NCI-H2227 treated with DMSO at 0.1 percent for 48 hours (cell line): ENCODE measurements at regions not wholly inside any gene's neighbourhood (a gene's known extent, or its start where the extent isn't known, plus 50 kb on each side); places are given as distances from the start of the nearest gene placed in this dataset.
"Not testable (repeated sequence)": the region's sequence is repeated elsewhere in the genome, so short reads cannot be mapped to it uniquely, and the experiment has no call there.

ENCODE experiments used
- DNase-seq: peaks from one replicate; lab custom pipeline; 2025; lab: John Stamatoyannopoulos, UW

GRCh38 chr11:130674686-130675308 is 226.4 kb downstream of the ADAMTS15 start:
- DNase-seq: no peak

GRCh38 chr11:130675371-130675821 is 227.0 kb downstream of the ADAMTS15 start:
- no peak for DNase-seq

GRCh38 chr11:130675917-130676316 is 227.5 kb downstream of the ADAMTS15 start:
- DNase-seq: no peak

- no peak for DNase-seq
Observed at GRCh38 chr11:130677486-130678153, 229.2 kb downstream of the ADAMTS15 start.

- no peak for DNase-seq
Observed at GRCh38 chr11:130679247-130679646, 230.8 kb downstream of the ADAMTS15 start.

- DNase-seq: not testable (repeated sequence)
Observed at GRCh38 chr11:130682471-130682870, 233.8 kb downstream of the SNX19 start.

GRCh38 chr11:130689222-130689908 is 226.9 kb downstream of the SNX19 start:
- DNase-seq: no peak

GRCh38 chr11:130691581-130691980 is 224.7 kb downstream of the SNX19 start:
- DNase-seq: no peak

- no peak for DNase-seq
Observed at GRCh38 chr11:130692220-130692619, 224.1 kb downstream of the SNX19 start.

GRCh38 chr11:130693543-130693942 is 222.7 kb downstream of the SNX19 start:
- no peak for DNase-seq

GRCh38 chr11:130694488-130695045 is 221.7 kb downstream of the SNX19 start:
- DNase-seq: no peak

GRCh38 chr11:130698174-130698573 is 218.1 kb downstream of the SNX19 start:
- DNase-seq: no peak

- no peak for DNase-seq
Observed at GRCh38 chr11:130699561-130699960, 216.7 kb downstream of the SNX19 start.

GRCh38 chr11:130700092-130700491 is 216.2 kb downstream of the SNX19 start:
- DNase-seq: no peak

- no peak for DNase-seq
Observed at GRCh38 chr11:130703489-130704190, 212.6 kb downstream of the SNX19 start.

- DNase-seq: no peak
Observed at GRCh38 chr11:130705670-130706421, 210.4 kb downstream of the SNX19 start.

GRCh38 chr11:130706572-130706971 is 209.7 kb downstream of the SNX19 start:
- DNase-seq: no peak

GRCh38 chr11:130707217-130707616 is 209.1 kb downstream of the SNX19 start:
- no peak for DNase-seq

- no peak for DNase-seq
Observed at GRCh38 chr11:130709531-130709930, 206.7 kb downstream of the SNX19 start.

GRCh38 chr11:130710021-130710420 is 206.3 kb downstream of the SNX19 start:
- no peak for DNase-seq

GRCh38 chr11:130710497-130711012 is 205.7 kb downstream of the SNX19 start:
- DNase-seq: no peak
